ENCODE measurements at regions not wholly inside any gene's neighbourhood (a gene's known extent, or its start where the extent isn't known, plus 50 kb on each side); places are given as distances from the start of the nearest gene placed in this dataset.

GRCh38 chrX:39988496-39988895, 109.3 kb downstream of the BCOR start:
- TF ChIP-seq, protein P1, sequence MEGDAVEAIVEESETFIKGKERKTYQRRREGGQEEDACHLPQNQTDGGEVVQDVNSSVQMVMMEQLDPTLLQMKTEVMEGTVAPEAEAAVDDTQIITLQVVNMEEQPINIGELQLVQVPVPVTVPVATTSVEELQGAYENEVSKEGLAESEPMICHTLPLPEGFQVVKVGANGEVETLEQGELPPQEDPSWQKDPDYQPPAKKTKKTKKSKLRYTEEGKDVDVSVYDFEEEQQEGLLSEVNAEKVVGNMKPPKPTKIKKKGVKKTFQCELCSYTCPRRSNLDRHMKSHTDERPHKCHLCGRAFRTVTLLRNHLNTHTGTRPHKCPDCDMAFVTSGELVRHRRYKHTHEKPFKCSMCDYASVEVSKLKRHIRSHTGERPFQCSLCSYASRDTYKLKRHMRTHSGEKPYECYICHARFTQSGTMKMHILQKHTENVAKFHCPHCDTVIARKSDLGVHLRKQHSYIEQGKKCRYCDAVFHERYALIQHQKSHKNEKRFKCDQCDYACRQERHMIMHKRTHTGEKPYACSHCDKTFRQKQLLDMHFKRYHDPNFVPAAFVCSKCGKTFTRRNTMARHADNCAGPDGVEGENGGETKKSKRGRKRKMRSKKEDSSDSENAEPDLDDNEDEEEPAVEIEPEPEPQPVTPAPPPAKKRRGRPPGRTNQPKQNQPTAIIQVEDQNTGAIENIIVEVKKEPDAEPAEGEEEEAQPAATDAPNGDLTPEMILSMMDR (IDR thresholded peaks at IDR 0.05; ENCODE audit: poor library complexity, severe bottlenecking): no peak
- TF ChIP-seq TAF1 (IDR thresholded peaks at IDR 0.05; ENCODE audit: low read depth) (no peak), EP300 (conservative IDR thresholded peaks at IDR 0.05; ENCODE audit: poor library complexity, severe bottlenecking) (no peak), EZH2 (IDR thresholded peaks at IDR 0.05; ENCODE audit: borderline replicate concordance, insufficient read depth, low read length, poor library complexity, severe bottlenecking) (no peak), POLR2AphosphoS5 (IDR thresholded peaks at IDR 0.05) (no peak)
- TF ChIP-seq, protein P2, sequence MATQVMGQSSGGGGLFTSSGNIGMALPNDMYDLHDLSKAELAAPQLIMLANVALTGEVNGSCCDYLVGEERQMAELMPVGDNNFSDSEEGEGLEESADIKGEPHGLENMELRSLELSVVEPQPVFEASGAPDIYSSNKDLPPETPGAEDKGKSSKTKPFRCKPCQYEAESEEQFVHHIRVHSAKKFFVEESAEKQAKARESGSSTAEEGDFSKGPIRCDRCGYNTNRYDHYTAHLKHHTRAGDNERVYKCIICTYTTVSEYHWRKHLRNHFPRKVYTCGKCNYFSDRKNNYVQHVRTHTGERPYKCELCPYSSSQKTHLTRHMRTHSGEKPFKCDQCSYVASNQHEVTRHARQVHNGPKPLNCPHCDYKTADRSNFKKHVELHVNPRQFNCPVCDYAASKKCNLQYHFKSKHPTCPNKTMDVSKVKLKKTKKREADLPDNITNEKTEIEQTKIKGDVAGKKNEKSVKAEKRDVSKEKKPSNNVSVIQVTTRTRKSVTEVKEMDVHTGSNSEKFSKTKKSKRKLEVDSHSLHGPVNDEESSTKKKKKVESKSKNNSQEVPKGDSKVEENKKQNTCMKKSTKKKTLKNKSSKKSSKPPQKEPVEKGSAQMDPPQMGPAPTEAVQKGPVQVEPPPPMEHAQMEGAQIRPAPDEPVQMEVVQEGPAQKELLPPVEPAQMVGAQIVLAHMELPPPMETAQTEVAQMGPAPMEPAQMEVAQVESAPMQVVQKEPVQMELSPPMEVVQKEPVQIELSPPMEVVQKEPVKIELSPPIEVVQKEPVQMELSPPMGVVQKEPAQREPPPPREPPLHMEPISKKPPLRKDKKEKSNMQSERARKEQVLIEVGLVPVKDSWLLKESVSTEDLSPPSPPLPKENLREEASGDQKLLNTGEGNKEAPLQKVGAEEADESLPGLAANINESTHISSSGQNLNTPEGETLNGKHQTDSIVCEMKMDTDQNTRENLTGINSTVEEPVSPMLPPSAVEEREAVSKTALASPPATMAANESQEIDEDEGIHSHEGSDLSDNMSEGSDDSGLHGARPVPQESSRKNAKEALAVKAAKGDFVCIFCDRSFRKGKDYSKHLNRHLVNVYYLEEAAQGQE (IDR thresholded peaks at IDR 0.05; ENCODE audit: borderline replicate concordance): no peak
